ENCODE measurements at regions not wholly inside any gene's neighbourhood (a gene's known extent, or its start where the extent isn't known, plus 50 kb on each side); places are given as distances from the start of the nearest gene placed in this dataset.

DNA sequence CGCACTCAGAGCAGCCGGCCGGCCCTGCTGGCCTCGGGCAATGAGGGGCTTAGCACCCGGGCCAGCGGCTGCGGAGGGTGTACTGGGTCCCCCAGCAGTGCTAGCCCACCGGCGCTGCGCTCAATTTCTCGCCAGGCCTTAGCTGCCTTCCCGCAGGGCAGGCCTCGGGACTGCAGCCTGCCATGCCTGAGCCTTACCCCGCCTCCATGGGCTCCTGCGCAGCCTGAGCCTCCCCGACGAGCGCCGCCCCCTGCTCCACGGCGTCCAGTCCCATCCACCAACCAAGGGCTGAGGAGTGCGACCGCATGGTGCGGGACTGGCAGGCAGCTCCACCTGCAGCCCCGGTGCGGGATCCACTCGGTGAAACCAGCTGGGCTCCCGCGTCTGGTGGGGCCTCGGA lies 204.4 kb upstream of the AUTS2 start:
- DNase-seq: peak; percentile 75

DNA sequence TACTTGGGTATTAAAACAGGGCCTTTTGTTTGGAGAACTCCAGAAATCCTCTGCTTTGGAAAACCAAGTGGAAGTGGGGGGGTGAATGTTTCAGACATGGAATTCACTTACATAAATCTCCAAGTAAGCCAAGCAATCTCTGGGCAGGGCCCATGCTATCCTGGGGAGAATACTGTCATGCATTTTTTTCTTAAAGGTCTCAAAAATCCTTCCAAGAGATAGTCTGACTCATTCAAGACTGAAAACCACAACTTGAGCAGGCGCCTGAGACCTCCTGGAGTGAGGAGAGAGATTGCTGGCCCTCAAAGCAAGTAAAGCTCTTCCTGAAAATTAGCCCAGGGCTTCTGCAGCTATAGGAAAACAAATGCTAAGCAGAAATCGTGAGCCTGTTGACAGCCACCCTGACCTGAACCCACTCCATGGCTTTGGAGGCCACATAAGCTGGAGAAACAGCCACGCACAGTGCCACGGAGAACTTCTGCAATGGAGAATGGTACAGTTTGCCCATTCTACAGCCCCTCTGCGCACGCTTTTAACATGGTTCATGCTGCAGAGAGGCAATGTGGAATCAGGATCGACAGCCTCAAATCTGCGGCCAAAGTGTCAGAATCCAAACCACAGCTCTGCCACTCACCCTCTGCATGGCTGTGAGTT lies 203.1 kb upstream of the AUTS2 start:
- no peak for DNase-seq

DNA sequence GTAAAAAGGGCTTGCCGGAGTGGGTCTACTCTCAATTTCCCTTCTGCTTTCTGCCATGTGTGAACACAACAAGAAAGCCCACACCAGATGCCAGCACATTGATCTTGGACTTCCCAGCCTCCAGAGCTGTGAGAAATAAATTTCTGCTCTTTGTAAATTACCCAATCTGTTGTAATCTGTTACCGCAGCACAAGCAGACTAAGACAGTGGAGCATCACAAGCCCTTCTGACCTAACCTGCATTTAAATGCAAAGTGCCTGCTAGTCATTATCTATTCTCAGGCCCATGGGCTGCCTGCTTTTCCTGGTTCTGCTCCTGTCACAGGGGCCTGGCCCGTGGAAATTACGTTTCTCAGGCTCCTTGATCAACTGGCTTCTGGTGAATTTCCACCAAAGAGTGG lies 199.3 kb upstream of the AUTS2 start:
- DNase-seq: no peak

DNA sequence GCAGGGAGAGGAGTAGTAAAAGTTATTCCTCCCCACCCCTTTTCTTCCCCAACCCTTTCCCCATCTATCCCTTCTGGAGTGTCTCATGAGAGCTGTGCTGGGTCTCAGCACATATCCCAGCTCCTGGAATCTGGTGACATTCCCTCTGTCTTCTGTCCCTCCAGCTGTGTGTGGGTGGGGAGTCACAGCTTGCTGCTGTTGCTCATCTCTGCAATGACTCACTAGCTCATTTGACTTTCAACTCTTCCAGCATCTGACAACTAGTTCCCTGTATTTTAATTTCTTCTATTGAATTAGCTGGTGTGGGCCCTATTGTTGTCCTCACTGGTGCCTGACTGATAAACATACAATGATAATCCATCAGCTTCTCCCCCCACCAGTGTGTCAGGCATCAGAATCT lies 198.9 kb upstream of the AUTS2 start:
- DNase-seq: peak; percentile 53

DNA sequence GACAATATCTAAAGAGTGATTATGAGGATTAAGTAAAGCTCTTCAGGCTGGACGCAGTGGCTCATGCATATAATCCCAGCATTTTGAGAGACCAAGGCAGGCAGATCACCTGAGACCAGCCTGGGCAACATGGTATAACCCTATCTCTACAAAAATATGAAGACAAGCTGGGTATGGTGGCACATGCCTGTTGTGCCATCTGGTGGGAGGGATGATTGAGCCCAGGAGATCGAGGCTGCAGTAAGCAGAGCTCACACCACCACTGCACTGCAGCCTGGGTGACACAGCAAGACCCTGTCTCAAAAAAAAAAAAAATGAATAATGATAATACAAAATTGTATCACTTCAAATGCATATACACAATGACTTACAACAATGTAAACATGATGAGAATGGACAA lies 195.6 kb upstream of the AUTS2 start:
- DNase-seq: peak; percentile 56

DNA sequence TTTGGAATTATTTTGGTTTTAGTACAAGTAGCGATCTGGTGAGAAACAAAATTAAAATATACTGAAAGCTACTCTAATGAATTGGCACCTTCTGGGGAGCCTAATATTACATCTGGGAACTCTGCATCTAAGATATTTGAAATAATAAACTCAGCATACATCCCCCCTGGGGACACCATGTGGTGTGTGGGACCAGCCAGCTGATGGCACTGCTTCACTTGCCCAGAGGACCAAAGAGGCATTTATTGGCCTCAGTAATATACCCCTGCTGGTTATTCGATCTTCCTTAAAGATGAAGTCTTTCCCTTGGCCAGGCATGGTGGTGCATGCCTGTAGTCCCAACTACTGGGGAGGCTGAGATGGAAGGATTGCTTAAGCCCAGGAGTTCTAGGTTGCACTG lies 195.1 kb upstream of the AUTS2 start:
- peak; percentile 81 for DNase-seq

DNA sequence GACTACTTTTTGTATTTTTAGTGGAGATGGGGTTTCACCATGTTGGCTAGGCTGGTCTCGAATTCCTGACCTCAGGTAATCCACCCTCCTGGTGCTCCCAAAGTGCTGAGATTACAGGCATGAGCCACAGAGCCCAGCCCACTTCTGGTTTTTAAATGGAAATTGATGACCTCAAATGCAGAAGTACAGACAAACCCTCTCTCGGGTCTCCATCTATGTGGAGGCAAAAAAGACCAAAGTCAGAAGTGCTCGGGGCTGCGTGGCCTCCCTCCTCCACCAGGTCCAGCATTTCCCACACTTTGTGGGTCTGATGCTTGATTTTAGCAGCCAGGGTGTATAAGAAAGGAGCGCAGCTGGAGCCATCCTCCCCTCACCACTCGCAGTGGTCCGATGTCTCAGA lies 187.3 kb upstream of the AUTS2 start:
- no peak for DNase-seq

DNA sequence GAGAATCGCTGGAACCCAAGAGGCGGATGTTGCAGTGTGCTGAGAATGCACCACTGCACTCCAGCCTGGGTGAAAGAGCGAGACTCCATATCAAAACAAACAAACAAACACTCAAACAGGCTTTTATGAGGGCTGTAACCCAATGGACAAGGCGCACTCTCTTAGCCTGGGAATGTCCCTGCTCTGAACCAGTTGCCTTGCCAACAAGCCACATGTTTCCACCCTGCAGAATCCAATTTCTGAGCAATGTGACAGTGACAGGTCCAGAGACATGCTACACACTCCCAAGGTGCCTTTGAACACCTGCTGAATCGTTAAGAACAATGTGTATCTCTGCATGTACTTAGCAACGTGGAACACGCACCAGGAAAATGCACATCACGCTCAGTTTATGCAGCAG lies 186.8 kb upstream of the AUTS2 start:
- no peak for DNase-seq

DNA sequence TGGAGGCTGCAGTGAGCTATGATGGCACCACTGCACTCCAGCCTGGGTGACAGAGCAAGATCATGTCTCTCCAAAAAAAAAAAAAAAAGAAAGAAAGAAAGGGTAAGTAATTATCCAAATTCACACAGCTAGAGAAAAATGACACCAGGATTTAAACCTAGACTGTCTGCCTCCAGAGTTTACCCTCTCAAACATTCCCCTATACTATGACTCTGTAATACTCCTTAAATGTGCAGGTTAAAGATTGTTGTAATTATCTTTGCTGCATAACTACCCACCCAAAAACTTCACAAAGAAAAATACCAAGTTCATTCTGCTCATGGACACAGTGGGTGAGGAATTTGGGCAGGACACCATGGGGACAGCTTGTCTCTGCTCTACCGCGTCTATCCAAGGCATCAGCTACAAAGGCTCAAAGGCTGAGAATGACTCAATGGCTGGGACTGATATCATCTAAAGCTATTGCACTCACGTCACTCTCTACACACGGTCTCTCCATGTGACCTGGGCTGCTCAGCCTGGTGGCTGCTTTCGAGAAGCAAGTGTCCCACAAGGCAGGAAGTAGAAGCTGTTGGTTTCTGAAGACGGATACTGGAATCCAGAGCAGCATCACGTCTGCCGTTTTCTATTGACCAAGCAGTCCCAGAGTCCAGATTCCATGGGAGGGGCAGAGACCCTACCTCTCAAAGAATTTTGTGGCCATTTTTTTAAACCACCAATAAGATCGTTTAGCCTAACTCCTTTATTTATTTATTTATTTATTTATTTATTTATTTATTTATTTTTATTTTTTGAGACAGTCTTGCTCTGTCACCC lies 185.7 kb upstream of the AUTS2 start:
- DNase-seq: peak; percentile 38

DNA sequence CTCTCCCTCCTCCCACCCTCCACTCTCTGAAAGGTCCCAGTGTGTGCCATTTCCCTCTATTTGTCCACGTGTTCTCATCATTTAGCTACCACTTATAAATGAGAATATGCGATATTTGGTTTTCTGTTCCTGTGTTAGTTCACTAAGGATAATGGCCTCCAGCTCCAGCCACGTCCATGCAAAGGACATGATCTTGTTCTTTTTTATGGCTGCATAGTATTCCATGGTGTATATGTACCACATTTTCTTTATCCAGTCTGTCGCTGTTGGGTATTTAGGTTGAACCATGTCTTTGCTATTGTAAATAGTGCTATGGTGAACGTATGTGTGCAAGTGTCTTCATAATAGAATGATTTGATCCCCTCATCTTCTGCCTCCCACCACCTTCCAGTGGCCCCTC lies 183.7 kb upstream of the AUTS2 start:
- DNase-seq: no peak

DNA sequence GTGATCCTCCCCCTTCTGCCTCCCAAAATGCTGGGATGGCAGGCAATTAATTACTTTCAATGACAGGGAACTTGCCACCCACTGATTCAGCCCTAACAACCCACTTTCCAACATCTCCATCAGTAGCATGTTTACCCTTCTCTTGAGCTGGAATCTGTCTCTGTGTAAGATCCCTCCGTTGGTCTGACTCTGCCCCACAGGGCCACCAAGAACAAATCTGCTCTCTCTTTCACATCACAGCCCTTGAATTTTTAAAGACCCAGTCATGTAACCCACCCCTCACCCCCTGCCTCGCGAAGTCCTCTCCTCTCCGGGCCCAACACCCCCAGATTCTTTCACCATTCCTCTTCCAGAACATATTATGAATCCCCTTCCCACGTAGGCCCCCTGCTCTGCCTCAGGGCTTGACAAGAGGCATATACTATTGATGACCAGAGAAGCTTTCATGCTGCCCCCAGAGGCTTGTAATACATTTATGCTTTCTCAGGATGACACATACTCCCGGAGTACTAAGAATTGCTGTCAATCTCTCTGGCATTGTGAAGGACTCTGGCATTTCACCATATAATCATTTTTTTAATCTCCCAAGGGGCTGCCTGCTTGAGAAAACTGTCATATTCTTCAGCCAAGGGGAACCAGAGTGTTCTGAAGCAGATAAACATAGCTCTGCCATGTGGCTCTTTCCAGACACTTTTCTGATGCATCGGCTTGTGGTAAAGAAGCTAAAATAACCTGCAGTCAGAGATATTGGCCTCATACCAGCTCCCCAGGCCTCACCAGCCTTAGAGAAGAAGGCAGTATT lies 179.2 kb upstream of the AUTS2 start:
- DNase-seq: no peak

DNA sequence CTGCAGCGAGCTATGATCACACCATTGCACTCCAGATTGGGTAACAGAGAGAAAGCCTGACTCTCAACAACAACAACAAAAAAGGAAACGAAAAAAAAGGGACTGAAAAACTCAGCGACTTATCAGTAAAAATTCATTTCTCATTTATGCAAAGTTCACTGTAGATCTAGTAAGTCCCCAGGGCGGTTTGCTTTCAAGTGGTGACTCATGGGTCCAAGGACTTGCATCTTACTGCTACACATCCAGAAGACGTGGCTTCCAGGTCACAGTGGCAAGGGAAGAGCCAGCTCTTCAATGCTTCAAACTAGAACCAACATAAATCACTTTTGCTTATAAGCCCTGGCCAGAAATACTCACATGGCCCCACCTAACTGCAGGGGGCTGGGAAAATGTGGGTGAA lies 178.3 kb upstream of the AUTS2 start:
- no peak for DNase-seq

DNA sequence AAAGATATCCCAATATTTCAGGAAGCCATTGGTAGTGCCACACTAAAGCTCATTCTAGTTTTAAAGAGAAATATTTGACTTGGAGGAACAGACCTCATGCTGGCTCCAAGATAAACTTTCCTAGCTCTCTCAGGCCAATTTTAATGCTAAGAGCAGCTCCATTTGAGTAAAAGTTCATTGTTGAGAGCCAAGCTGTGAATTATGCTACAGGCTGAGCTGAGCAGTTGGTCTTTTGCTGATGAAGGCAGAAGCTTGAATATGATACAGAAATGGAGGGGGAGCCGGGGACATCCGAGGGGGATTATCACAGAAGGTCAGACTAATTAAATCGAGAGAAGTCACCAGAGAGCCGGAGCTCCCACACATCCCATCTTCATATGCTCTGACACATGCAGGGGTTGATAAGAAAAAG lies 175.7 kb upstream of the AUTS2 start:
- no peak for DNase-seq

DNA sequence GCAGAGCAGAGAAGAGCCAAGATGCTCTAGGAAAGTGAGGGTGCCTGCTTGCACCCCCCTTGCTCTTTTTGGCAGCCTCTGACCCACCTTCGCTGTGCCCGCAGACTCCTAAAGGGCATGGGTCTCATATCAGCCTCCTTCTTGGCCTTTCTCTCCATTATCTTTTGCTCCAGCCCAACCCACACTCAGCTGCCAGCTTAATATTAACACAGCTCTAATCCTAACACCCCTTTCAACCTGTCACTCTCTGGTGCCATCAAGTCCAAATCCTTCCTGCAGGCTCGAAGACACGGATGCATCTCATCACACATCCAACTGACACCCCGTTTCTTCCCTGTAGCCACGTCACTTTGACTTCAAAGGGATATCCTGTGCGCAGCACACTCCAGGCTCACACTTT lies 171.6 kb upstream of the AUTS2 start:
- no peak for DNase-seq

DNA sequence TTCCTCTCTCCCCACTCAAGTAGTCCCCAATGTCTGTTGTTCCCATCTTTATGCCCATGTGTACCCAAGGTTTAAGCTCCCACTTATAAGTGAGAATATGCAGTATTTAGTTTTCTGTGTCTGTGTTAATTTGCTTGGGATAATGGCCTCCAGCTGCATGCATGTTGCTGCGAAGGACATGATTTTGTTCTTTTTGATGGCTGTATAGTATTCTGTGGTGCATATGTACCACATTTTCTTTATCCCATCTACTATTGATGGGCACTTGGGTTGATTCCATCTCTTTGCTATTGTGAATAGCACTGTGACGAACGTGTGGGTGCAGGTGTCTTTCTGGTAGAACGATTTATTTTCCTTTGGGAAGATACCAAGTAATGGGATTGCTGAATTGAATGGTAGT lies 170.2 kb upstream of the AUTS2 start:
- DNase-seq: no peak

DNA sequence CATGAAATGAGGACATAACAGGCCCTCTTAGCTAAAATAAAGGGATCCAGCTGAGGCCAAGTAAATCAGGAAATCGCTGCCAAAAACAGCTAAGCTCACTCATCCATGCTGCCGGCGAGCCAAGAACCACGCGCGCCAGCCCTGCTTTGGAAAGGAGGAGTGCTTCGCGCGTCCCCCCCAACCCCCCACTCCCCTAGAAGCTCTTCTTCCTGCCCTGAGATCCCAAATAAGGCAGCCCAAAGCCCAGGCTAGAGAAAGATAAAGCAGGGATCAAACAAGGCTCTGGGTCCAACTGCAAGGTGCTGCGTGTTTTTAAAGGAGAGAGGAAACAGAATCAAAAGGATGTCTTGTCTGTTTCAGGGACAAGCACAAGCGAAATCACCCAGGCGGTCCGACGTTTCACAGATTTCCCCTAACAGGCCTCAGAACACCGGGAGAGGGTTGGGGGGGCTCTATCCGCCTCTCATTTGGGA lies 168.3 kb upstream of the AUTS2 start:
- peak; percentile 80 for DNase-seq

DNA sequence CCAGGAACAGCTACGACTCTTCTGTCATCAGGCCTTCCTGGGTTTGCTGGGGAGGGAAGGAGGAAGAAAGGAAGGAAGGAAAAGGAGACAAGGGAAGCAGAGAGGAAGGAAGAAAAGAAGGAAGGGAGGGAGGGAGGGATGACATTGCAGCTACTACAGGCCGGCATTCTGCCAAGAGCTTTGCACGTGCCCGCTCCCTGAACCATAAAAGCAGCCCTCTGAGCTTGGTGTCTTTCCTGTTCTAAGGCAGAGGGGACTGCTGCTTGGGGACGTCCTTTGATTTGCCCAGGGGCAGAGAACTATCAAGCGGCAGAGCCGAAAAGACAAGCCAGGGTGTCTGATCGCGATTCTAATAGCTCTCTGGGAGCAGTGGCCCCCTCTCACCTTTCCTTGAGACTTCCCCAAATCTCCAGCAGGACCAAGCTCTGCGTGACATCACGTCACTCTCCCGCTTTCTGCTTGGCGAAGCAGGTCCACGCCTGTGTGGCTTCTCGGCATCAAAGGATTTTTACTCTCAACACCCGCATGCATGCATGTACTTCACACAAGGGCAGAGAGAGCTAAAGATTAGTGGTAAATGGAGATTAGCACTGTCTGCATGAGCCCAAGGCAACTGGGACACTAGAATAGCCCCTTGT lies 167.8 kb upstream of the AUTS2 start:
- DNase-seq: peak; percentile 81

DNA sequence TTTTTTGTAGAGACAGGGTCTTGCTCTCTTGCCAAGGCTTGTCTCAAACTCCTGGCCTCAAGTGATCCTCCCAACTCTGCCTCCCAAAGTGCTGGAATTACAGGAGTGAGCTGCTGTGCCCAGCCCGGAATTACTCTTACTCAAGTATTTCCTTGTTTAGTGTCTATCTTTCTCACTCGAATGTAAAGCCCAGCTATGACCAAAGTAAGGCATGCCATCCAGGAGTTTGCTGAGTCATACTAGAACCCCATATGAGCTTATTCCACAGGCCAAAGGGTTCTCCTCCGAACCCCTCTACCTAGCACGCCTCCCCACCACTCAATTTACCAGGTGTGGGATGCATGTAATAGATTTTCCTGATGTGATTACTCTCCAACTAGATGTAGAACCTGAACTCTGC lies 166.6 kb upstream of the AUTS2 start:
- no peak for DNase-seq

DNA sequence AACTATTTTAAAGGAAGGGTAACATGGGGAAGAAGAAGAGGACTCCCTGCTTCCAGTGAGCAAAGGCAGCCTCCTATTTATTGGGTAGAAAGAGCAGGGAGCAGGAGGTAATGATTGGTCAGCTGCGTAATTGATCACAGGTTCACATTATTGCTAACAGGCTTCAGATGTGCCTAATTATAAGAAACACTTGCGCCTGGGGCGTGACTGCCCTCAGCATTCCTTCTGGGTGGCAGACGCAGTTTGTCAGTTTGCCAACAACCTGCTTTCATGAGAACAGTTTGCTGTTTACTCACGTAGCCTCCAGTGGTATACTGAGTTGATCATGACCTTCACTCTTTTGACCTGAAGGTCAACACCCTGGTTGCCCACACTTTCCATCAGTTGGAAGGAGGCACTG lies 166.0 kb upstream of the AUTS2 start:
- peak; percentile 14 for DNase-seq

DNA sequence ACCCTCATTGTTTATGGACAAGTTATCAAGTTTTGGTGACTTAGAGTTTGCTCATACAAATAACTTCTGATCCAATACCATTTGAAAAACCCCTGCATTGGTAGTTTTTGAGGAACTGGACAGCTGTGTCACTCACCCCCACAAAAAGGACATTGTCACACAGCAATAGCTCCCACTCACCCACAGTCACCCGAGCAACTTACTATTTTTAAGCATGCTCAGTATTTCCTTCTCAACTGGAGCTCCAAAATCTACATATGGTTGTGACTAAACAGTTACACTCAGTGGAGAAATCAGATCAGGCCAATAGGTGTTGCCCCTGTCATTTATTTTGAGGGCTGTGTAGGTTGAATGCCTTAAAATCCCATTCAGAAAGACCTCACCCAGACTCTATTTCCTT lies 165.2 kb upstream of the AUTS2 start:
- no peak for DNase-seq

DNA sequence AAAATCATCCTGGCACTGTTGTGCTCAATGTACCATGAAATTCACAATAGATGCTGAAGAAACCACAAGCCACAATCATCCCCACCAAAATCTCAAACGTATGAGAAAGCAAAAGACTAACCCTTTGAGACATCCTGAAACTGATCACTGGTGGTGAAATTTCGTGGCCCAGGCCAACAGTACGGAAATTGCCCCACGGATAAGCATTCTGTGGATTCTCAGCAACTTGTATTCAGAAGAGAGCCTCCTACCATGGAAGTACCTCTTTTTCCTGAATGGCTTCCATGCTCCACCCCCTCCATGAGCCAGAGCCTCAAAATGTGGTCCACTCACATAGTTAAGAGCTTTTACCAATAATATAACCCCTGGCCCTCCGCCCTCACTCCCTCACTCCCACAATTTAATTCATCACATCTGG lies 163.9 kb upstream of the AUTS2 start:
- DNase-seq: no peak

DNA sequence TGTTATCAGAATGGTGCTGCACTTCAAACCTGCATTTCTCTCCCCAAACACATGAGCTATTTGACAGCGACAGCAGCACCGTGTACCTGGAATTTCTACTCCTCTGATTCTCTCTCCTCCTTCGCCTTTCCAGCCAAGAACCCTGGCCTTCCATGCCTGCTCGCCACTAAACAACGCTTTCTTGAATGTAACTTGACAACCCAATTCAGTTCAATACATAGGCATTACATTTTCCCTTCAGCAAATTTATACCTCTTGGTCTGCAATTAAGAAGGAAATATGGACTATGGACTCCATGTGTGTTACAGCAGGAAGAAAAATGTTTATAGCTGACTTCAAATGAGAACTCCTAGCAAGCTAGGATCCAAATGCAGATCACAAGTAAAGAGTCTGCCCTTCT lies 162.6 kb upstream of the AUTS2 start:
- no peak for DNase-seq

DNA sequence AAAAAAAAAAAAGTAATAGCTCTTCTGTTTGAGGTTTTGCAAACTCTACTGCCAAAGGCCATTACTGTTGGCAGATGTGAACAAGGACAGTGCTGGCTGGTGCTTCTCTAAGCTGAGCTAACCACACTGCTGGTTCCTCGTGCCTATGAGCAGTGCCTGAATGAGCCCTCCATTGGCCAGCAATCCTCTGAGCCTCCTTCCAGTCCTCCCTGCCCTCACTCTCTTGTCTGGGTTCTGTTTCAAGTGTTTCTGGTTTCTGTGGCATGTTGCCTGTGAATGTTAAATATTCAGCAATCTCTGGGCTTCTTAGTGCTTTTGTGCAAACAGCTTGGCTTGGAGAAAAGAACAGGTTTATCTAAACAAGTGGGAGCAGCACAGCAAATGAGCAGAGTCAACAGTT lies 161.3 kb upstream of the AUTS2 start:
- DNase-seq: no peak

All from NCI-H69 (cell line).